Neutrophil (primary cell): ENCODE measurements at regions not wholly inside any gene's neighbourhood (a gene's known extent, or its start where the extent isn't known, plus 50 kb on each side); places are given as distances from the start of the nearest gene placed in this dataset.

Source experiments
- H3K27ac ChIP-seq: fragments of 200-600 bp; sonication (generic); 2 replicates; pipeline ENCODE4 v1.5.1; 2016; ENCODE audit warnings: mild to moderate bottlenecking, moderate library complexity
- H3K27me3 ChIP-seq: fragments of 200-600 bp; sonication (generic); 2 replicates; pipeline ENCODE4 v1.6.0; 2016; ENCODE audit warnings: mild to moderate bottlenecking
- H3K36me3 ChIP-seq: fragments of 200-600 bp; sonication (generic); 2 replicates; pipeline ENCODE4 v1.5.1; 2017
- H3K4me1 ChIP-seq, 2 experiments: fragments of 200-600 bp in 1 of 2; sonication (generic) in 1 of 2; 1 replicate in 1 of 2; 2 replicates in 1 of 2; pipeline versions ENCODE4 v1.5.1 to v1.6.1; 2013 to 2016; ENCODE audit warnings: low read depth in 1 of 2, low read length in 1 of 2, mild to moderate bottlenecking in 1 of 2, moderate library complexity in 1 of 2; ENCODE audit not compliant: control insufficient read depth in 1 of 2, insufficient read depth in 1 of 2
- H3K4me3 ChIP-seq, 2 experiments: fragments of 200-600 bp in 1 of 2; sonication (generic) in 1 of 2; 1 replicate in 1 of 2; 2 replicates in 1 of 2; pipeline ENCODE4 v1.5.1; 2013 to 2016; ENCODE audit warnings: low read depth in 1 of 2, low read length in 1 of 2, mild to moderate bottlenecking in 1 of 2, moderate library complexity in 1 of 2
- H3K9me3 ChIP-seq: fragments of 200-600 bp; sonication (generic); 2 replicates; pipeline ENCODE4 v1.5.1; 2016
- TF ChIP-seq, protein P1 (sequence below): fragments of 200-600 bp; sonication (generic); IDR thresholded peaks from 2 replicates; pipeline ENCODE4 v1.5.1; 2016; ENCODE audit warnings: antibody characterized with exemption

- Histone ChIP-seq H3K9me3 (no peaks in the 10 kb centered on the region), H3K27ac (no peak overlapping the region), H3K27me3 (no peaks in the 10 kb centered on the region), H3K4me1 (no peaks in the 10 kb centered on the region), H3K4me3 (no peak overlapping the region), H3K36me3 (no peaks in the 10 kb centered on the region)
- TF ChIP-seq, protein P1, sequence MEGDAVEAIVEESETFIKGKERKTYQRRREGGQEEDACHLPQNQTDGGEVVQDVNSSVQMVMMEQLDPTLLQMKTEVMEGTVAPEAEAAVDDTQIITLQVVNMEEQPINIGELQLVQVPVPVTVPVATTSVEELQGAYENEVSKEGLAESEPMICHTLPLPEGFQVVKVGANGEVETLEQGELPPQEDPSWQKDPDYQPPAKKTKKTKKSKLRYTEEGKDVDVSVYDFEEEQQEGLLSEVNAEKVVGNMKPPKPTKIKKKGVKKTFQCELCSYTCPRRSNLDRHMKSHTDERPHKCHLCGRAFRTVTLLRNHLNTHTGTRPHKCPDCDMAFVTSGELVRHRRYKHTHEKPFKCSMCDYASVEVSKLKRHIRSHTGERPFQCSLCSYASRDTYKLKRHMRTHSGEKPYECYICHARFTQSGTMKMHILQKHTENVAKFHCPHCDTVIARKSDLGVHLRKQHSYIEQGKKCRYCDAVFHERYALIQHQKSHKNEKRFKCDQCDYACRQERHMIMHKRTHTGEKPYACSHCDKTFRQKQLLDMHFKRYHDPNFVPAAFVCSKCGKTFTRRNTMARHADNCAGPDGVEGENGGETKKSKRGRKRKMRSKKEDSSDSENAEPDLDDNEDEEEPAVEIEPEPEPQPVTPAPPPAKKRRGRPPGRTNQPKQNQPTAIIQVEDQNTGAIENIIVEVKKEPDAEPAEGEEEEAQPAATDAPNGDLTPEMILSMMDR, result no peak
Measured at GRCh38 chr12:90841336-90841735, 113.6 kb downstream of the CCER1 start.

GRCh38 chr12:90839346-90839745 is 115.6 kb downstream of the CCER1 start:
- H3K27me3 ChIP-seq, result no peaks in the 10 kb centered on the region
- no peaks in the 10 kb centered on the region for H3K36me3 ChIP-seq
- TF ChIP-seq, protein P1, result no peak
- no peaks in the 10 kb centered on the region for H3K9me3 ChIP-seq
- no peaks in the 10 kb centered on the region for H3K4me1 ChIP-seq
- H3K4me3 ChIP-seq, result no peak overlapping the region
- H3K27ac ChIP-seq, result no peak overlapping the region

DNA sequence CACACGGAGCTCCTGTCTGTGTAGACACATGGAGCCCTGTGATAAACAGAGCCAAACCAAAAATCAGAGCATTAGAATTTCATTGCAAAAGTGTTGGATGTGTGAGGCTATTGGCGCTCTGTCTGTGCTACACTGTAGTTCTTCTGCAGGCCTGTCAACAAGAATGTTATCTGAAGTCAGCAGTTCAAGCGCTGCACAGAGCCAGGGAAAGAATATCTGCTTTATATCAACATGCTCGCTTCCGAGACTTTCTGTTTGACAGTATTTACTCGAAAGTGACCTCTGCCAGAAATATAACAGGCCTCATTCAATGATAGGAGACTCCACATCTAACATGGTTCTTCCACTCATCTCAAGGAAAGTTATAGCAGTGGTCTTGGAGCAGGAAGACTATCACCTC is 118.3 kb downstream of the CCER1 start:
- Histone ChIP-seq H3K9me3 (no peaks in the 10 kb centered on the region), H3K36me3 (no peaks in the 10 kb centered on the region), H3K27ac (no peak overlapping the region), H3K27me3 (no peaks in the 10 kb centered on the region), H3K4me1 (no peaks in the 10 kb centered on the region), H3K4me3 (no peak overlapping the region)
- TF ChIP-seq, protein P1, result no peak

DNA sequence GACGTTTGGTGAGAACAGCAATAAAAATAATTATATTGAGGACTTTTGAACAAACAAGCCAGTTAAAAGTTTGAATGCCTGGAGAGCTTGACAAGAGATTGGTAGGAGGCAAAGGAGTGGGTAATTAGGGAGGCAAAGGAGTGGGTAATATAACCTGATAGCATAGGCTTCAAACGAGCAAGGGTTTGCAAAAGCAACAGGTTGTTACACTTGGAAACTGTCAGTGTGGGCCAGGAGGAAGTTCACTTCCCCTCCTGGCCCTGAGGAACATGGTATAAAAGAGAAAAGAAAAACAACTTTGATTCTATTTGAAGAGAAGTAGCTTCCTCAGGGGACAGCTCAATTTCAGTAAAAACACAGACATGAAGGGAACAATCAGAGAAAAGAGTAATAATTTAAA is 121.7 kb downstream of the CCER1 start:
- TF ChIP-seq, protein P1, result no peak
- Histone ChIP-seq H3K27ac (no peak overlapping the region), H3K4me1 (no peaks in the 10 kb centered on the region), H3K27me3 (no peaks in the 10 kb centered on the region), H3K9me3 (no peaks in the 10 kb centered on the region), H3K4me3 (no peak overlapping the region), H3K36me3 (no peaks in the 10 kb centered on the region)

DNA sequence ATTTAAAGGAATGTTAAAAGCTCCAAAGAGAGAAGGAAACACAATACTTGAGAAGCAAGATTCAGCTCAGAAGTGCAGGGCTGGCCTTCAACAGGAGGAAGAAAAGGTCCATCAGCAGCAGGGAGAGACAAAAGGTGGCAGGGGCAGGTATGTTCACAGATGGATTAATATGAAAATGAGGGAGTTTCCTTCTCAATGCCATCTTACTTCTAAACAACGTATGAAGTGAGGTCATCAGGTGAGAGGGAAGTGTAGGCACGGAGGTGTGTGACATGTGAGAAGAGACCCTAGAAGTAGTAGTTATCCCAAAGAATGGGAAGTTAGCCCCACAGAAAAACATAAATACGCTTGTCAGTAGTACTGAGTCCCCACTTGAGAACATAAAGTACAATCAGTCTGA is 122.5 kb downstream of the CCER1 start:
- no peaks in the 10 kb centered on the region for H3K36me3 ChIP-seq
- no peaks in the 10 kb centered on the region for H3K9me3 ChIP-seq

More for the DNA sequence above, 122.5 kb downstream of the CCER1 start:
- Histone ChIP-seq H3K4me3 (no peak overlapping the region), H3K27me3 (no peaks in the 10 kb centered on the region), H3K27ac (no peak overlapping the region), H3K4me1 (no peaks in the 10 kb centered on the region)
- TF ChIP-seq, protein P1, result no peak
